ENCODE measurements at regions not wholly inside any gene's neighbourhood (a gene's known extent, or its start where the extent isn't known, plus 50 kb on each side); places are given as distances from the start of the nearest gene placed in this dataset.

DNA sequence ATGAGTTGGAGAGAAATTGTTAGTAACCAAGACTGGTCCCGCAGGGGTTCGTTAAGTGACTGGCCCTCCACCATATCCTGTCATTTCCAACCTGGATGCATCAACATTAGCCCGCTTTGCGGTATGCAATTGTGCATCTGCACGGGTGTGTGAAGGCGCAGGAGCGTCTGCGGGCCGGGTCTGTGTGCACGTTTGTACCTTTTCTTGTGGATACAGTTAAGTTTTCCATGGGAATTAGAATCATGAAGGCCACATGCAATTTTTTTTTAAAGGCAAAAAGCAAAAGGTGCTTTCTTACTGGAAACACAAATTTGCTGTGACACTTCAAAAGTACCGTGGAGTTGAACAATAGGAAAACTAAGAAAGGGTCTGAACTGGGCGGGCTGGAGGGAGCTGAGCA lies 355.4 kb upstream of the ZFHX3 start:
- TF ChIP-seq CTCF (IDR thresholded peaks at IDR 0.05): no peak
- TF ChIP-seq POLR2A (IDR thresholded peaks at IDR 0.05; ENCODE audit: low read depth): no peak
- TF ChIP-seq EP300 (IDR thresholded peaks at IDR 0.05): no peak
- no peak for TF ChIP-seq POLR2AphosphoS5 (IDR thresholded peaks at IDR 0.05)
